Activated naive CD8-positive, alpha-beta T cell treated with anti-CD3 and anti-CD28 coated beads, Interleukin-2, amount 50 U/mL, for 24 hours (primary cell): ENCODE measurements at regions not wholly inside any gene's neighbourhood (a gene's known extent, or its start where the extent isn't known, plus 50 kb on each side); places are given as distances from the start of the nearest gene placed in this dataset.

Experiments
- ATAC-seq: fragments of 150-1000 bp; cut with Tn5 transposase; one replicate; pipeline ENCODE4 v1.10.0; 2021
- DNase-seq: peaks from one replicate; pipeline ENCODE4 v3.0.0; 2021
- H3K27ac Mint-ChIP-seq: one replicate; pipeline ENCODE4 v1.8.0; 2021; ENCODE audit warnings: mild to moderate bottlenecking, mixed read lengths
- H3K27me3 Mint-ChIP-seq: one replicate; pipeline ENCODE4 v1.8.0; 2021; ENCODE audit warnings: mixed read lengths
- H3K36me3 Mint-ChIP-seq: one replicate; pipeline ENCODE4 v1.8.0; 2021; ENCODE audit warnings: low read depth, mixed read lengths
- H3K4me1 Mint-ChIP-seq: one replicate; pipeline ENCODE4 v1.8.0; 2021; ENCODE audit warnings: mixed read lengths
- H3K4me3 Mint-ChIP-seq: one replicate; pipeline ENCODE4 v1.8.0; 2021; ENCODE audit warnings: mild to moderate bottlenecking, moderate library complexity, mixed read lengths
- H3K9me3 Mint-ChIP-seq: one replicate; pipeline ENCODE4 v1.8.0; 2021; ENCODE audit warnings: mixed read lengths

DNA sequence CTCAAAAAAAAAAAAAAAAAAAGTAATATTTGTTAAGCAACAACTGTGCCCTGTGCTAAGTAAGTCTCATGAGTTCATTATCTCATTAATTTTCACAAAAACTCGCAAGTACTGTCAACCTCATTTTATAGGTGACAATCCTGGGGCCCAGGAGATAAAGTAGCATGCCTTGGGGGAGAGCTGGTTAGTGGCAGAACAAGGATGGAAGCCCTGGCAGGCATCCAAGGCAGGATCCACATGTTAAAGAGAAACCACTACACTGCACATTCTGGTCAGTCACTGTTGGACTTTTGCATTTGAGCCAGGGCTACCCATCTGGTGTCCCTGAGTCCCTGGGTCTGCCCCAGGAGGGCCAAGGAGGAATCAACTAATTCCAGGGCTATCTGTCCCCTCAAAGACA lies 54.6 kb downstream of the ZFP36L2 start:
- Mint-ChIP-seq H3K4me3 (no peak overlapping the region), H3K27me3 (no peaks in the 10 kb centered on the region), H3K4me1 (peaks cover 89% of the 10 kb centered on the region), H3K36me3 (no peaks in the 10 kb centered on the region), H3K27ac (peak overlapping the region; percentile 22), H3K9me3 (no peaks in the 10 kb centered on the region)
- no peak for DNase-seq
- ATAC-seq = no peak

GRCh38 chr2:43170405-43171105 lies 55.9 kb downstream of the ZFP36L2 start:
- Mint-ChIP-seq H3K4me3 (peak overlapping the region; percentile 62), H3K36me3 (no peaks in the 10 kb centered on the region), H3K27me3 (no peaks in the 10 kb centered on the region), H3K27ac (peak overlapping the region; percentile 92), H3K9me3 (no peaks in the 10 kb centered on the region), H3K4me1 (peaks cover 80% of the 10 kb centered on the region)
- ATAC-seq (no peak), DNase-seq (no peak)

- peaks cover 77% of the 10 kb centered on the region for H3K4me1 Mint-ChIP-seq
- H3K27ac Mint-ChIP-seq = peak overlapping the region; percentile 92
- no peaks in the 10 kb centered on the region for H3K27me3 Mint-ChIP-seq
- peak; percentile 77 for DNase-seq
- no peak for ATAC-seq
- H3K36me3 Mint-ChIP-seq = no peaks in the 10 kb centered on the region
- H3K4me3 Mint-ChIP-seq = peak overlapping the region; percentile 62
- H3K9me3 Mint-ChIP-seq = no peaks in the 10 kb centered on the region
Observed at GRCh38 chr2:43169987-43170386, 56.4 kb downstream of the ZFP36L2 start.

DNA sequence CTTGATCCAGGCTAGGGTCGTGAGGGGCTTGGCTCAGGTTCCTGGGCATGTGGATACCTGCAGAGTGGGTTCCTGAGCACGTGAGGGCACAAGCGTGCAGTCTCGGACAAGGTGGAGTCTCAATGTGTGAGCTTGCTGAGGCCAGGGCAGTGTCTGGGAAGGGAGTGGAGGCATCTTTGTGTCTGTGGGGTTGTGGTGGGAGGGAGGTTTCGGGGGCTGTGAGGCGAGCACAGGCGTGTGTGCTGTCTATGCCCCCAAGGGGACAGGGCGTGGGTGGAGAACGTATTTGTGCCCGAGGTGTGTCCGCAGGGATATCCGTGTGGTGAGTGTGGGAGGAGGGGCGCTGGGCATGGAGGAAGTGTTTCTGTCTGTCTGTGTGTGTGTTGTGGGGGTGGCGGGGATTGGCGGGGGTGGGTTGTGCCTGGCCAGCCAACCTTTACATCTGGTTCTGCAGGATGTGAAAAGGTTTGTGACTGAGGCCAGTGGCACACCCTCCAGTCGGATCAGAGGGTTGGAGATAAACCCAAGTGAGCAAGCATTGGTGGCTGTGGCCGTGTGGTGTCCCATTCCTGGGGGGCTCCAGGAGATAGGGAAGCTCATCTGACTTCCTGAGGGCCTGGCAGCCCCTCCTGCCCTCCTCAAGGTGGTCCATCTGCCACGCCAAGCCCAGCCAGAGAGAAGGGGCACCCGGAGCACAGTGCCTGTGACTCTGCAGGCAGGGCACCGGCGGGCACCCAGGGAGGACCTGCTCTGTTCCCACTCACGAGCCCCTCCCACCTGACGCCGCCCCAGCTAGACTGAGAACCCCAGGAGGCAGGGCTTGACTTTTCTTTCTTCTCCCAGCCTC lies 57.1 kb downstream of the ZFP36L2 start:
- Mint-ChIP-seq H3K9me3 (no peaks in the 10 kb centered on the region), H3K4me3 (peak overlapping the region; percentile 62), H3K27me3 (no peaks in the 10 kb centered on the region), H3K27ac (peak overlapping the region; percentile 92), H3K36me3 (no peaks in the 10 kb centered on the region), H3K4me1 (peaks cover 70% of the 10 kb centered on the region)
- ATAC-seq (peak; percentile 50), DNase-seq (peak; percentile 66)

- H3K36me3 Mint-ChIP-seq = no peaks in the 10 kb centered on the region
- no peaks in the 10 kb centered on the region for H3K27me3 Mint-ChIP-seq
- no peak for DNase-seq
- H3K27ac Mint-ChIP-seq = peak overlapping the region; percentile 92
- H3K9me3 Mint-ChIP-seq = no peaks in the 10 kb centered on the region
- H3K4me1 Mint-ChIP-seq = peaks cover 59% of the 10 kb centered on the region
- no peak for ATAC-seq
- no peak overlapping the region for H3K4me3 Mint-ChIP-seq
Observed at GRCh38 chr2:43168016-43168369, 58.4 kb downstream of the ZFP36L2 start.

DNA sequence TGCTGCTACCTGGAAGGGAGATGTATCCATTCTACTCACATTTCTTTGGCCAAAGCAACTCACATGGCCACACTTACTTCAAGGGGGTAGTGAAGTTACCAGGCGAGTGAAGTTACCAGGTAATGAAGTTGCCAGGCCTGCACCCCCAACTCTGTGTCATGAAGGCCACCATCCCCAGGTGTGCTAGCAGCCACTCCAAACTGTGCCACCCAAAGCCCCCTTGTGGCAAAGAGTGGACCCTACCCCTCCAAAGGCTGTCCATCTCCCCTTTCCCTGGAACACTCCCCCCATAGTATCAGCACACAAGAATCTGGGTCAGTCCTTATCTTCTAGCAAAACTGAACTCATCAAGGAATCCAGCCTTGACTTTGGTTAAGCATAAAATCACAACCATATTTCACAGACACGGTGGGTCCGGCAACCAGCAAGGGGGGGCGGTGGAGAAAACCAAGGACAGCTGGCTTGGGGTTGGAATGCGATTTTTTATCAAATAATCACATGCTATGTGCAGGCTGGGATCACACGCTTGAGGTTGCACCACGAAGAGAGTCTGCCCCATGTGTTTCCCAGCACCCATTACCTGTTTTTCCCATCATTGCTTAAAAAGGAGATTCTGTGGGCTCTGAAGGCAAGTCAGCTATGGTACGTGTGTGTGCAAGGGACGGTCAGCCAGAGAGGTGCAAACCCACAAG lies 60.9 kb downstream of the ZFP36L2 start:
- Mint-ChIP-seq H3K9me3 (no peaks in the 10 kb centered on the region), H3K4me1 (peaks cover 54% of the 10 kb centered on the region), H3K36me3 (no peaks in the 10 kb centered on the region), H3K4me3 (no peak overlapping the region), H3K27ac (peak overlapping the region; percentile 37), H3K27me3 (no peaks in the 10 kb centered on the region)
- DNase-seq (no peak), ATAC-seq (no peak)

- Mint-ChIP-seq H3K36me3 (no peaks in the 10 kb centered on the region), H3K27ac (no peak overlapping the region), H3K9me3 (no peaks in the 10 kb centered on the region), H3K4me3 (no peak overlapping the region), H3K4me1 (peaks cover 54% of the 10 kb centered on the region), H3K27me3 (no peaks in the 10 kb centered on the region)
- ATAC-seq (no peak), DNase-seq (no peak)
Observed at GRCh38 chr2:43164686-43165085, 61.7 kb downstream of the ZFP36L2 start.

DNA sequence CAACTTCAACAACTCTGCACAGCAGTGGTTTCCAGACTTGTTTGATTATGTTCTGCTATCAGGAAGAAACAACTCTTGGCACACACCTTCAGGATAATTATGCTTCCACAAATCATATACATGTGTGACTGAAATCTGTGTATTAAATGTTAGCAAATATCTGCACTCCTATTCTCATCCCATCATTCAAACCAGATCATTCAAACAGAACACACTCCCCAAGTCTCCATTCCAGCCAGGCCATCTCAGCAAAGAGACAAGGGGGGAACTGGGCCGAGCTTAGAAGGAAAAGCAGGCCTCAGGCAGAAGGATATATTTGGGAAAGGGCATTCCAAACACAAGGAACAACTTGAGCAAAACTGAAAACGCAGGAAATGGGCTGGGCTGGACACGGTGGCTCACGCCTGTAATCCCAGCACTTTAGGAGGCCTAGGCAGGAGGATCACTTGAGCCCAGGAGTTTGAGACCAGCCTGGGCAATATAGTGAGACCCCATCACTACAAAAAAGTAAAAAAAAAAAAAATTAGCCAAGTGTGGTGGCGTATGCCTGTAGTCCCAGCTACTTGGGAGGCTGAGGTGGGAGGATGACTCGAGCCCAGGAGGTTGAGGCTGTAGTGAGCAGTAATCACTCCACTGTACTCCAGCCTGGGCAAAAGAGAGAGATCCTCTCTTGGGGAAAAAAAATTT lies 62.7 kb downstream of the ZFP36L2 start:
- no peaks in the 10 kb centered on the region for H3K27me3 Mint-ChIP-seq

DNA sequence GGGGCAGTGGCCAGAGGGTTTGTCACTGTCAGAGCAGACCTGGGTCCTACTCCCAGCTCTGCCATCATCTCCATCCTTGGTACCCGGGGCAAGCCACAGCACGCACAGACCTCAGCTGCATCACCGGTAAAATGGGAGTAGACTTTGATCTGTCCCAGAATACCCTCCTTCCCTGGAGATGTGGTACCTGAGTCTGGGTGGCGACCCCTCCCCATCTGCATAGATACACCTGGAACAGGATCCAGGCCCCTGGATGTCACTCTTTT lies 64.0 kb downstream of the ZFP36L2 start:
- Mint-ChIP-seq H3K27ac (no peak overlapping the region), H3K4me1 (peaks cover 53% of the 10 kb centered on the region)
- no peak for DNase-seq

More for the DNA sequence above, 62.7 kb downstream of the ZFP36L2 start:
- Mint-ChIP-seq H3K9me3 (no peaks in the 10 kb centered on the region), H3K4me3 (no peak overlapping the region), H3K27ac (no peak overlapping the region), H3K36me3 (no peaks in the 10 kb centered on the region), H3K4me1 (peaks cover 54% of the 10 kb centered on the region)
- DNase-seq (no peak), ATAC-seq (no peak)

DNA sequence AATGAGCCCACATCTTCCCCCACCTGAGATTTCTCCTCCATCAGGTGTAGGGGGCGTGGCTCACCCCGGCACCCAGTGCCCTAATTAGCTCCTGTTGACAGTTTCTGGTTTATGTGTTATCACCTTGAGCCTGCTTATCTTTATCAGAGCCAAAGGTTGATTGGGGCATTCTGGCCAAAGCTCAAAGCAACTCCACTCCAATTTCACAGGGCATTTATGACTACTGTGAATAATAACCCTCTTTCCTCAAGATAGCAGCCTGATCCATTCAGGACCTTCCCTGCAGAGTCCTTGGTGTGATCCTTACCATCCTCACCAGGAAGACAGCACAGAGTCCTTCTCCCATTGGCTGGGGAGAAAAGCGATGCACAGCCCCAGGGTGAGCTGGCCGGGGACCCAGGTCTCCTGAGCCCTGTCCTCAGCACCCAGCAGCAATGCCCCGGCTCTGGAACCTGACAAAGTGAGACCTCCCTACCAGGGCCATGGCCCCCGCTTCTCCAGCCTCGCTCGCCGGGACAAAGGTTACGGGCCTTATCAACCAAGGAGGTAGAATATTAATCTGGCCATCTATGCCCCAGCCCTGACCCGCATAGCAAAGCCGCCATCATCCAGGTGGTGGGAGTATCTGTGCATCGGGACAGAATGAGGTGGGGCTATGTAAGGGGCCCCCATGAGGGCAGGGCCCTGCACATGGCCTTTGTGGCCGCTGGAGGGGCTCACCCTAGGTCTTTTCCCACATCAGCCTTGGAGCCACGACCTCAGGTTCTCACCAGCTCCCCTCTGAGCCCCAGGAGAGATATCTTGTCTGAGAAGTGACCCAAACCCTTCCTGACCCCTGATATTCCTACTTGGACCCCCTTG lies 64.5 kb downstream of the ZFP36L2 start:
- Mint-ChIP-seq H3K4me3 (no peak overlapping the region), H3K27me3 (no peaks in the 10 kb centered on the region), H3K9me3 (no peaks in the 10 kb centered on the region), H3K27ac (no peak overlapping the region), H3K4me1 (peaks cover 55% of the 10 kb centered on the region), H3K36me3 (no peaks in the 10 kb centered on the region)
- DNase-seq (no peak), ATAC-seq (no peak)

More for the DNA sequence above, 64.0 kb downstream of the ZFP36L2 start:
- no peaks in the 10 kb centered on the region for H3K36me3 Mint-ChIP-seq
- no peaks in the 10 kb centered on the region for H3K9me3 Mint-ChIP-seq
- no peak overlapping the region for H3K4me3 Mint-ChIP-seq
- ATAC-seq = no peak
- no peaks in the 10 kb centered on the region for H3K27me3 Mint-ChIP-seq

- Mint-ChIP-seq H3K36me3 (no peaks in the 10 kb centered on the region), H3K4me1 (peaks cover 56% of the 10 kb centered on the region), H3K4me3 (no peak overlapping the region), H3K27me3 (no peaks in the 10 kb centered on the region), H3K9me3 (no peaks in the 10 kb centered on the region), H3K27ac (no peak overlapping the region)
- ATAC-seq = no peak
- no peak for DNase-seq
Observed at GRCh38 chr2:43160778-43161177, 65.6 kb downstream of the ZFP36L2 start.

DNA sequence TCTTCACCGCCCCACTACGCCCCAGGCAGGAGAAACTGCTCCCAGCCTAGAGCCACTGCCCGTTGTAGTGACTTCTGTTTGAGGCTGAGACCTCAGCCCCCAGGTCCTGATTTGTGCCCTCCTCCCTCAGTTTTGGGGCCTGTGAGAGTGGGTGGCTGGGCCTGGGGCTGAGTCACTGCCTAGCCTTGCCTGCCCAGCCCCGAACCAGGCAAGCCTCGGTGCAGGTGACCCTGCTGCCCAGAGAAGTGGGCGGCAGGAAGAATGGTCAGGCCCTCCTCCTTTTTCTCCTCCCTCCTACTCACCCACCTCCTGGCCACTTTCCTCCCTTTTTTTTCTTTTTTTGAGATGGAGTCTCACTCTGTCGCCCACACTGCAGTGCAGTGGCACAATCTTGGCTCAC lies 66.6 kb downstream of the ZFP36L2 start:
- Mint-ChIP-seq H3K4me1 (peaks cover 54% of the 10 kb centered on the region), H3K9me3 (no peaks in the 10 kb centered on the region), H3K36me3 (no peaks in the 10 kb centered on the region), H3K27ac (peak overlapping the region; percentile 97), H3K27me3 (no peaks in the 10 kb centered on the region), H3K4me3 (peak overlapping the region; percentile 36)
- peak; percentile 45 for DNase-seq
- no peak for ATAC-seq

DNA sequence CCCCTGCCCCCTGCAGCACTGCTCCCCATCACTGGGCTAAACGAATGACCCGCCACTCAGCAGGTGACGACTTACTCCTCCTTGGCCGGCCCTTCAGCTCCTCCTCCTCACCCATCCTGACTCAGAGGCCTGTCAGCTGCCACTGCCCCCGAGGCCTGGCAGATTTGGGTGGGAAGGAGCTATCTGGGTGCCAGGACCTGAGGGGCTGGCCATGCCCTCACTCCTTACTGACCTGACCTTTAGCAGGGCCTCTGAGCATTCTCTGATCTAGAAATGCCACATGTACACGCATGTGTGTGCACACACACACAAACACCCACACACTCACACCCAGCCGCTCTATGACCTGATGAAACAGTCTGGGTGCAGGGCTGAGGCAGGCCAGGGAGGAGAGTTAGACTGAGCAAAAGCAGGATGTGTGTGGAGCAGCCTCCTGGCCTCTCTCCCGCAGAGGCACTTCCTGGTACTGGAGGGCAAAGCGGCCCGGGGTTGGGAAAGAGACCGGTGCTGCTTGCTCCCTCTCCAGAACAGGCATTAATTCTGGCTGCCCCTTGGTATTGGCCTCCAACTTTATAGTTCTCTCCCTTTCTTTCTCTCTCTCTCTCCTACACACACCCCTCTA lies 68.0 kb downstream of the ZFP36L2 start:
- Mint-ChIP-seq H3K9me3 (no peaks in the 10 kb centered on the region), H3K4me1 (peaks cover 62% of the 10 kb centered on the region), H3K36me3 (no peaks in the 10 kb centered on the region), H3K27ac (peak overlapping the region; percentile 97), H3K27me3 (no peaks in the 10 kb centered on the region), H3K4me3 (peak overlapping the region; percentile 69)
- ATAC-seq (peak; percentile 57), DNase-seq (peak; percentile 73)
